Activated CD8-positive, alpha-beta memory T cell treated with anti-CD3 and anti-CD28 coated beads, Interleukin-2, amount 50 U/mL, for 24 hours (primary cell): ENCODE measurements at regions not wholly inside any gene's neighbourhood (a gene's known extent, or its start where the extent isn't known, plus 50 kb on each side); places are given as distances from the start of the nearest gene placed in this dataset.

ENCODE experiments used
- DNase-seq: peaks from one replicate; pipeline ENCODE4 v3.0.0-alpha.2; 2020; ENCODE audit errors: extremely low read depth

GRCh38 chr7:25552998-25553397, 324.7 kb upstream of the NPVF start:
- DNase-seq = no peak

- DNase-seq = no peak
Observed at GRCh38 chr7:25553580-25554291, 325.4 kb upstream of the NPVF start.

GRCh38 chr7:25557379-25557917, 329.2 kb upstream of the NPVF start:
- no peak for DNase-seq

- DNase-seq = no peak
Observed at GRCh38 chr7:25557930-25558329, 329.6 kb upstream of the NPVF start.

GRCh38 chr7:25558605-25559004, 330.3 kb upstream of the NPVF start:
- no peak for DNase-seq

GRCh38 chr7:25559581-25560367, 331.5 kb upstream of the NPVF start:
- no peak for DNase-seq

GRCh38 chr7:25562673-25563182, 334.4 kb upstream of the NPVF start:
- no peak for DNase-seq

GRCh38 chr7:25565002-25565401, 336.7 kb upstream of the NPVF start:
- no peak for DNase-seq

GRCh38 chr7:25565949-25566348, 337.7 kb upstream of the NPVF start:
- peak; percentile 27 for DNase-seq

- no peak for DNase-seq
Observed at GRCh38 chr7:25567430-25567829, 339.1 kb upstream of the NPVF start.

GRCh38 chr7:25569765-25570164, 341.5 kb upstream of the NPVF start:
- DNase-seq = no peak

- DNase-seq = no peak
Observed at GRCh38 chr7:25572423-25572822, 344.1 kb upstream of the NPVF start.

GRCh38 chr7:25574828-25575227, 346.5 kb upstream of the NPVF start:
- no peak for DNase-seq

GRCh38 chr7:25575634-25576033, 347.3 kb upstream of the NPVF start:
- no peak for DNase-seq

GRCh38 chr7:25578991-25579777, 350.9 kb upstream of the NPVF start:
- no peak for DNase-seq

GRCh38 chr7:25579778-25580075, 351.4 kb upstream of the NPVF start:
- no peak for DNase-seq

- no peak for DNase-seq
Observed at GRCh38 chr7:25580141-25580540, 351.9 kb upstream of the NPVF start.

GRCh38 chr7:25583621-25584020, 355.3 kb upstream of the NPVF start:
- no peak for DNase-seq

GRCh38 chr7:25584112-25584938, 356.0 kb upstream of the NPVF start:
- DNase-seq = no peak

GRCh38 chr7:25586513-25586912, 358.2 kb upstream of the NPVF start:
- DNase-seq = no peak

- no peak for DNase-seq
Observed at GRCh38 chr7:25594122-25594521, 365.8 kb upstream of the NPVF start.
